ENCODE measurements at regions not wholly inside any gene's neighbourhood (a gene's known extent, or its start where the extent isn't known, plus 50 kb on each side); places are given as distances from the start of the nearest gene placed in this dataset.

GRCh38 chr5:168224085-168224484 is 67.4 kb upstream of the WWC1 start:
- in situ Hi-C loops (cut with HindIII; ENCODE audit: low pct_ligation_motif_present, low pct_unique_long_range_greater_than_20kb, low sequenced_read_pairs): no loop called here
- no peak for DNase-seq

- no peak for DNase-seq
- in situ Hi-C loops (cut with HindIII; ENCODE audit: low pct_ligation_motif_present, low pct_unique_long_range_greater_than_20kb, low sequenced_read_pairs): no loop called here
Observed at GRCh38 chr5:168226012-168226411, 65.4 kb upstream of the WWC1 start.

- in situ Hi-C loops (cut with HindIII; ENCODE audit: low pct_ligation_motif_present, low pct_unique_long_range_greater_than_20kb, low sequenced_read_pairs): no loop called here
- DNase-seq: no peak
Observed at GRCh38 chr5:168227001-168227400, 64.4 kb upstream of the WWC1 start.

- in situ Hi-C loops (cut with HindIII; ENCODE audit: low pct_ligation_motif_present, low pct_unique_long_range_greater_than_20kb, low sequenced_read_pairs): no loop called here
- no peak for DNase-seq
Observed at GRCh38 chr5:168227973-168228615, 63.4 kb upstream of the WWC1 start.

GRCh38 chr5:168228668-168229067 is 62.8 kb upstream of the WWC1 start:
- in situ Hi-C loops (cut with HindIII; ENCODE audit: low pct_ligation_motif_present, low pct_unique_long_range_greater_than_20kb, low sequenced_read_pairs): no loop called here
- no peak for DNase-seq

GRCh38 chr5:168234133-168234532 is 57.3 kb upstream of the WWC1 start:
- DNase-seq: no peak
- in situ Hi-C loops (cut with HindIII; ENCODE audit: low pct_ligation_motif_present, low pct_unique_long_range_greater_than_20kb, low sequenced_read_pairs): no loop called here

GRCh38 chr5:168238463-168238862 is 53.0 kb upstream of the WWC1 start:
- no peak for DNase-seq
- in situ Hi-C loops (cut with HindIII; ENCODE audit: low pct_ligation_motif_present, low pct_unique_long_range_greater_than_20kb, low sequenced_read_pairs): no loop called here

GRCh38 chr5:168239325-168239724 is 52.1 kb upstream of the WWC1 start:
- in situ Hi-C loops (cut with HindIII; ENCODE audit: low pct_ligation_motif_present, low pct_unique_long_range_greater_than_20kb, low sequenced_read_pairs): no loop called here

More at GRCh38 chr5:168239325-168239724, 52.1 kb upstream of the WWC1 start:
- no peak for DNase-seq
